Tibial nerve (tissue), 4 donors: ENCODE measurements at regions not wholly inside any gene's neighbourhood (a gene's known extent, or its start where the extent isn't known, plus 50 kb on each side); places are given as distances from the start of the nearest gene placed in this dataset.
"Not testable (repeated sequence)": the region's sequence is repeated elsewhere in the genome, so short reads cannot be mapped to it uniquely, and the experiment has no call there.

Experiments used
- DNase-seq, 2 donors: peaks; one replicate each; pipeline ENCODE4 v3.0.0-alpha.2; 2019; ENCODE audit warnings: low spot score in 2 of 2
- H3K27ac ChIP-seq, 4 donors: fragments of 200-600 bp; sonication (generic) in 3 of 4; one replicate each; pipeline ENCODE4 v1.5.1; 2017 to 2019; ENCODE audit warnings: mild to moderate bottlenecking in 1 of 4
- H3K27me3 ChIP-seq, 2 donors: fragments of 200-600 bp; sonication (generic) in 1 of 2; one replicate each; pipeline versions ENCODE4 v1.5.1 to v1.6.0; 2017 to 2019
- H3K36me3 ChIP-seq, 3 donors: fragments of 200-600 bp; sonication (generic); one replicate each; pipeline ENCODE4 v1.5.1; 2018 to 2019
- H3K4me1 ChIP-seq, 4 donors: fragments of 200-600 bp; sonication (generic) in 3 of 4; one replicate each; pipeline ENCODE4 v1.5.1; 2017 to 2019
- H3K4me3 ChIP-seq, 4 donors: fragments of 200-600 bp; sonication (generic) in 3 of 4; one replicate each; pipeline ENCODE4 v1.5.1; 2017 to 2019; ENCODE audit warnings: mild to moderate bottlenecking in 1 of 4, moderate library complexity in 1 of 4
- H3K9me3 ChIP-seq, 4 donors: fragments of 200-600 bp; sonication (generic) in 3 of 4; one replicate each; pipeline ENCODE4 v1.5.1; 2017 to 2019
- CTCF ChIP-seq, 5 experiments: fragments of 200-600 bp in 3 of 5; fragments of 450-650 bp in 2 of 5; sonication (generic) in 3 of 5; IDR thresholded peaks; one replicate each; pipeline ENCODE4 v1.5.1; 2016 to 2019; ENCODE audit warnings: antibody characterized with exemption in 5 of 5, mild to moderate bottlenecking in 3 of 5, moderate library complexity in 2 of 5
- EP300 ChIP-seq, 2 donors: sonication (generic); formaldehyde crosslinking; IDR thresholded peaks; one replicate each; pipeline ENCODE4 v1.6.1; 2017; ENCODE audit warnings: antibody characterized with exemption in 2 of 2, mild to moderate bottlenecking in 1 of 2
- POLR2A ChIP-seq, 2 donors: fragments of 450-650 bp; IDR thresholded peaks; one replicate each; pipeline ENCODE4 v1.6.1; 2017; ENCODE audit warnings: antibody characterized with exemption in 2 of 2, mild to moderate bottlenecking in 2 of 2, moderate library complexity in 2 of 2
- WGBS, 2 donors: methylation state at CpG; one replicate each; pipeline ENCODE4 v1.1.5; 2018; 5-methylcytosine and 5-hydroxymethylcytosine counted together

GRCh38 chr3:18188491-18188890, 236.6 kb downstream of the SATB1 start:
- 75% methylated on average over 3 of the region's 3 CpGs for WGBS, 2 donors
- Histone ChIP-seq H3K27me3 (no peaks in the 10 kb centered on the region), H3K4me1 (no peaks in the 10 kb centered on the region), H3K4me3 (no peak overlapping the region), H3K27ac (no peak overlapping the region), H3K36me3 (no peaks in the 10 kb centered on the region), H3K9me3 (no peaks in the 10 kb centered on the region)
- TF ChIP-seq POLR2A (IDR thresholded peaks at IDR 0.05) = no peak
- no peak for TF ChIP-seq EP300 (IDR thresholded peaks at IDR 0.05)
- TF ChIP-seq CTCF (IDR thresholded peaks at IDR 0.05) = no peak
- no peak for DNase-seq

GRCh38 chr3:18185624-18186023, 239.5 kb downstream of the SATB1 start:
- H3K9me3 ChIP-seq = no peaks in the 10 kb centered on the region
- TF ChIP-seq CTCF (IDR thresholded peaks at IDR 0.05) = no peak
- no peak for TF ChIP-seq EP300 (IDR thresholded peaks at IDR 0.05)
- no peaks in the 10 kb centered on the region for H3K4me1 ChIP-seq
- H3K27ac ChIP-seq = no peak overlapping the region
- H3K36me3 ChIP-seq = no peaks in the 10 kb centered on the region
- H3K4me3 ChIP-seq = no peak overlapping the region
- WGBS, 2 donors = 86 to 92% methylated on average over 1 of the region's 1 CpG
- no peaks in the 10 kb centered on the region for H3K27me3 ChIP-seq
- no peak for DNase-seq

GRCh38 chr3:18182923-18183322, 242.2 kb downstream of the SATB1 start:
- H3K27ac ChIP-seq, DNase-seq, H3K36me3 ChIP-seq, H3K4me1 ChIP-seq, H3K4me3 ChIP-seq, H3K9me3 ChIP-seq, H3K27me3 ChIP-seq: not testable (repeated sequence)
- 57 to 88% methylated on average over 1 of the region's 1 CpG for WGBS, 2 donors

- no peak overlapping the region for H3K27ac ChIP-seq
- H3K36me3 ChIP-seq = no peaks in the 10 kb centered on the region
- H3K9me3 ChIP-seq = no peaks in the 10 kb centered on the region
- 80 to 83% methylated on average over 3 of the region's 3 CpGs for WGBS, 2 donors
- no peaks in the 10 kb centered on the region for H3K27me3 ChIP-seq
- no peaks in the 10 kb centered on the region for H3K4me1 ChIP-seq
- no peak for DNase-seq
- TF ChIP-seq EP300 (IDR thresholded peaks at IDR 0.05) (no peak), CTCF (IDR thresholded peaks at IDR 0.05) (no peak), POLR2A (IDR thresholded peaks at IDR 0.05) (no peak)
- H3K4me3 ChIP-seq = no peak overlapping the region
These were observed 245.6 kb downstream of the SATB1 start for GRCh38 chr3:18179521-18179920.

GRCh38 chr3:18177271-18177670, 247.9 kb downstream of the SATB1 start:
- no peak overlapping the region for H3K27ac ChIP-seq
- H3K9me3 ChIP-seq = no peaks in the 10 kb centered on the region
- H3K4me1 ChIP-seq = no peaks in the 10 kb centered on the region
- no peaks in the 10 kb centered on the region for H3K27me3 ChIP-seq
- TF ChIP-seq POLR2A (IDR thresholded peaks at IDR 0.05) = no peak
- no peak for TF ChIP-seq EP300 (IDR thresholded peaks at IDR 0.05)
- TF ChIP-seq CTCF (IDR thresholded peaks at IDR 0.05) = no peak
- H3K36me3 ChIP-seq = no peaks in the 10 kb centered on the region
- 76 to 79% methylated on average over 4 of the region's 4 CpGs for whole genome bisulfite sequencing, 2 donors
- DNase-seq = no peak
- no peak overlapping the region for H3K4me3 ChIP-seq

GRCh38 chr3:18173891-18174290, 251.2 kb downstream of the SATB1 start:
- H3K4me1 ChIP-seq, H3K4me3 ChIP-seq, H3K9me3 ChIP-seq, H3K27me3 ChIP-seq, DNase-seq, H3K36me3 ChIP-seq, H3K27ac ChIP-seq: not testable (repeated sequence)
- 77% methylated on average over 5 of the region's 5 CpGs for WGBS, 2 donors
